K562 (cell line): ENCODE measurements at regions not wholly inside any gene's neighbourhood (a gene's known extent, or its start where the extent isn't known, plus 50 kb on each side); places are given as distances from the start of the nearest gene placed in this dataset.

Source experiments
- ATAC-seq: fragments of 200-7000 bp; cut with Tn5 transposase; 3 replicates; pipeline ENCODE4 v1.9.1; 2020; ENCODE audit warnings: moderate library complexity
- BruUV-seq: library from RNA; stranded (reverse); fragments of 400-500 nt; replicated peaks from 2 replicates; lab custom pipeline; 2021; lab: Mats Ljungman, UMichigan
- CTCF ChIA-PET: fragments of 300-600 bp; formaldehyde crosslinking; extraction: SDS; loops from one replicate; lab custom pipeline; 2021; ENCODE audit warnings: low intra/inter-chr PET ratio; lab: Yijun Ruan, JAX
- POLR2A ChIA-PET: fragments of 300-600, 350-650 bp; sonication (Branson Sonifier 250); formaldehyde crosslinking; extraction: SDS; loops from one replicate; lab custom pipeline; 2021; ENCODE audit warnings: antibody characterized with exemption, inconsistent platforms; lab: Yijun Ruan, JAX
- DNase-seq, 4 experiments: peaks; one replicate each; pipeline versions ENCODE4 v3.0.0 to v3.0.0-alpha.2; 2011 to 2018; ENCODE audit warnings: low spot score in 3 of 4, mixed read lengths in 3 of 4; ENCODE audit errors: extremely low read depth in 1 of 4
- FAIRE-seq: peaks from 2 replicates; lab custom pipeline; 2011; peaks lifted over from hg19 to GRCh38; lab: Jason Lieb, UNC
- H2AFZ ChIP-seq: 2 replicates; pipeline ENCODE4 v1.6.0; 2011; ENCODE audit warnings: low read depth, low read length, control low read depth, inconsistent platforms
- H3K27ac ChIP-seq: fragments of 200-600 bp; 3 replicates; pipeline ENCODE4 v1.8.0; 2011; ENCODE audit warnings: low read depth, mild to moderate bottlenecking, control low read depth, inconsistent platforms, low read length, moderate library complexity, mixed read lengths; ENCODE audit errors: extremely low read depth
- H3K27me3 ChIP-seq, 2 experiments: fragments of 300-600 bp in 1 of 2; 2 replicates in 1 of 2; 3 replicates in 1 of 2; pipeline versions ENCODE4 v1.6.0 to v1.8.0; 2011; ENCODE audit warnings: inconsistent platforms in 2 of 2, low read length in 2 of 2, mild to moderate bottlenecking in 1 of 2, mixed read lengths in 1 of 2, moderate library complexity in 1 of 2; ENCODE audit not compliant: control insufficient read depth in 2 of 2, insufficient read depth in 2 of 2
- H3K36me3 ChIP-seq: fragments of 300-600 bp; 3 replicates; pipeline ENCODE4 v1.8.0; 2011; ENCODE audit warnings: mild to moderate bottlenecking, low read length, inconsistent platforms; ENCODE audit not compliant: control insufficient read depth, insufficient read depth
- H3K4me1 ChIP-seq, 2 experiments: fragments of 200-600 bp in 1 of 2; replicated peaks in 1 of 2; 2 replicates in 1 of 2; 3 replicates in 1 of 2; pipeline versions ENCODE4 v1.5.1 to v1.8.0; 2011; ENCODE audit warnings: inconsistent platforms in 2 of 2, low read length in 2 of 2, mild to moderate bottlenecking in 1 of 2, mixed read lengths in 1 of 2, moderate library complexity in 1 of 2; ENCODE audit not compliant: control insufficient read depth in 2 of 2, insufficient read depth in 2 of 2
- H3K4me2 ChIP-seq: 2 replicates; pipeline ENCODE4 v1.6.1; 2011; ENCODE audit warnings: low read length, control low read depth, inconsistent platforms, mixed read lengths; ENCODE audit not compliant: insufficient read depth
- H3K4me3 ChIP-seq: fragments of 200-600 bp; sonication (generic), shearing (Covaris generic); 2 replicates; pipeline ENCODE4 v1.5.1; 2016; ENCODE audit warnings: control low read depth, inconsistent platforms
- H3K79me2 ChIP-seq: fragments of 200-600 bp; 3 replicates; pipeline ENCODE4 v1.8.0; 2011; ENCODE audit warnings: low read length, inconsistent platforms; ENCODE audit not compliant: control insufficient read depth, insufficient read depth
- H3K9ac ChIP-seq, 2 experiments: 2 replicates each; pipeline versions ENCODE4 v1.6.0 to v1.6.1; 2011; ENCODE audit warnings: low read depth in 2 of 2, low read length in 2 of 2, control low read depth in 1 of 2, inconsistent platforms in 1 of 2, mild to moderate bottlenecking in 1 of 2, mixed read lengths in 1 of 2; ENCODE audit not compliant: insufficient read depth in 1 of 2
- H3K9me1 ChIP-seq: one replicate; pipeline ENCODE4 v1.6.0; 2011; ENCODE audit warnings: inconsistent platforms, mild to moderate bottlenecking, low read length, moderate library complexity; ENCODE audit not compliant: control insufficient read depth, insufficient read depth
- H3K9me3 ChIP-seq: replicated peaks from 2 replicates; pipeline ENCODE4 v1.5.1; 2011; ENCODE audit warnings: low read depth, low read length, inconsistent platforms; ENCODE audit not compliant: control insufficient read depth, insufficient read depth
- H4K20me1 ChIP-seq: replicated peaks from 2 replicates; pipeline ENCODE4 v1.6.1; 2011; ENCODE audit warnings: low read length, inconsistent platforms, mixed read lengths; ENCODE audit not compliant: control insufficient read depth, insufficient read depth
- BDP1 ChIP-seq: IDR thresholded peaks from 3 replicates; pipeline ENCODE4 v1.6.1; 2011; ENCODE audit not compliant: insufficient read length, insufficient read depth
- CAMTA2 ChIP-seq: fragments of 250-450 bp; sonication (Bioruptor Pico); conservative IDR thresholded peaks from 2 replicates; pipeline ENCODE4 v1.5.1; 2022
- DPF2 ChIP-seq: fragments of 450-650 bp; IDR thresholded peaks from 2 replicates; pipeline ENCODE4 v1.6.1; 2016
- ELF2 ChIP-seq: fragments of 250-450 bp; sonication (Bioruptor Pico); IDR thresholded peaks from 2 replicates; pipeline ENCODE4 v1.5.0; 2021; ENCODE audit warnings: mild to moderate bottlenecking
- HDGF ChIP-seq: fragments of 450-650 bp; IDR thresholded peaks from 2 replicates; pipeline ENCODE4 v1.6.1; 2016
- NR2C1 ChIP-seq, 2 experiments: fragments of 450-650 bp; IDR thresholded peaks; 2 replicates each; pipeline ENCODE4 v1.6.1; 2017; ENCODE audit warnings: mild to moderate bottlenecking in 2 of 2, antibody characterized with exemption in 1 of 2, inconsistent platforms in 1 of 2, missing compliant biosample characterization in 1 of 2, missing genetic modification characterization in 1 of 2
- POU5F1 ChIP-seq: fragments of 150-350 bp; IDR thresholded peaks from 2 replicates; pipeline ENCODE4 v1.6.1; 2014; ENCODE audit warnings: borderline replicate concordance, low read length, low read depth, mild to moderate bottlenecking; ENCODE audit not compliant: partially characterized antibody
- SMARCA5 ChIP-seq: fragments of 450-650 bp; IDR thresholded peaks from 2 replicates; pipeline ENCODE4 v1.6.1; 2016
- SRSF7 ChIP-seq: fragments of 200-400 bp; formaldehyde crosslinking; optimal IDR thresholded peaks from 2 replicates; pipeline ENCODE3; 2017; ENCODE audit warnings: mild to moderate bottlenecking, low read depth, low read length
- TSHZ1 ChIP-seq: fragments of 250-450 bp; sonication (Bioruptor Pico); IDR thresholded peaks from 2 replicates; pipeline ENCODE4 v1.4.0; 2020; ENCODE audit warnings: mild to moderate bottlenecking, moderate library complexity
- WGBS: fragments of 100-300 bp; shearing (Covaris generic); methylation state at CpG from one replicate; pipeline ENCODE4 v1.1.6; 2016; ENCODE audit warnings: low coverage, mixed read lengths; ENCODE audit not compliant: insufficient coverage; ENCODE audit errors: missing lambda C conversion rate; 5-methylcytosine and 5-hydroxymethylcytosine counted together
- in situ Hi-C: fragments of 300-500 bp; cut with MboI; formaldehyde crosslinking; loops from 4 replicates; pipeline ENCODE4 v1.15.0; 2018; ENCODE audit warnings: inconsistent platforms, mixed read lengths
- intact Hi-C: fragments of 100-400 bp; cut with micrococcal nuclease; formaldehyde crosslinking; loops from 2 replicates; pipeline ENCODE4 v1.14.2; 2022
- TF ChIP-seq, protein P1 (sequence below): fragments of 450-650 bp; IDR thresholded peaks from 2 replicates; pipeline ENCODE4 v1.6.1; 2016; ENCODE audit warnings: low read depth, mild to moderate bottlenecking, moderate library complexity
- TF ChIP-seq, protein P2 (sequence below): fragments of 250-450 bp; sonication (Bioruptor Pico); IDR thresholded peaks from 2 replicates; pipeline ENCODE4 v1.5.0; 2021

GRCh38 chr2:41182961-41183360 is 731.1 kb upstream of the SLC8A1 start (continued):
- TF ChIP-seq NR2C1 (IDR thresholded peaks at IDR 0.05) = no peak
- no peak for TF ChIP-seq NR2C1 (tag; IDR thresholded peaks at IDR 0.05)
- TF ChIP-seq ELF2 (CRISPR knock-in tag) = no peak

GRCh38 chr2:41187376-41188122 is 735.7 kb upstream of the SLC8A1 start:
- ChIA-PET POLR2A (no interaction called here), CTCF (no interaction called here)
- BruUV-seq = no TSS peak
- FAIRE-seq (no peak), DNase-seq (no peak), ATAC-seq (no peak)
- intact Hi-C loops = no loop called here
- 2% methylated on average over 5 of the region's 5 CpGs for WGBS
- Histone ChIP-seq H3K9me3 (no peaks in the 10 kb centered on the region), H2AFZ (no peak overlapping the region), H3K36me3 (no peaks in the 10 kb centered on the region), H3K4me3 (no peak overlapping the region), H3K27ac (no peak overlapping the region), H3K4me1 (no peaks in the 10 kb centered on the region), H3K9me1 (no peaks in the 10 kb centered on the region), H3K79me2 (no peaks in the 10 kb centered on the region), H4K20me1 (no peaks in the 10 kb centered on the region), H3K4me2 (no peak overlapping the region), H3K9ac (no peak overlapping the region), H3K27me3 (no peaks in the 10 kb centered on the region)
- in situ Hi-C loops = no loop called here
- no peak for TF ChIP-seq DPF2
- no peak for TF ChIP-seq POU5F1
- TF ChIP-seq SMARCA5 = no peak
- no peak for TF ChIP-seq TSHZ1
- no peak for TF ChIP-seq BDP1
- TF ChIP-seq, protein P1, sequence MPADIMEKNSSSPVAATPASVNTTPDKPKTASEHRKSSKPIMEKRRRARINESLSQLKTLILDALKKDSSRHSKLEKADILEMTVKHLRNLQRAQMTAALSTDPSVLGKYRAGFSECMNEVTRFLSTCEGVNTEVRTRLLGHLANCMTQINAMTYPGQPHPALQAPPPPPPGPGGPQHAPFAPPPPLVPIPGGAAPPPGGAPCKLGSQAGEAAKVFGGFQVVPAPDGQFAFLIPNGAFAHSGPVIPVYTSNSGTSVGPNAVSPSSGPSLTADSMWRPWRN = no peak
- no peak for TF ChIP-seq SRSF7
- TF ChIP-seq, protein P2, sequence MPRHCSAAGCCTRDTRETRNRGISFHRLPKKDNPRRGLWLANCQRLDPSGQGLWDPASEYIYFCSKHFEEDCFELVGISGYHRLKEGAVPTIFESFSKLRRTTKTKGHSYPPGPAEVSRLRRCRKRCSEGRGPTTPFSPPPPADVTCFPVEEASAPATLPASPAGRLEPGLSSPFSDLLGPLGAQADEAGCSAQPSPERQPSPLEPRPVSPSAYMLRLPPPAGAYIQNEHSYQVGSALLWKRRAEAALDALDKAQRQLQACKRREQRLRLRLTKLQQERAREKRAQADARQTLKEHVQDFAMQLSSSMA (CRISPR knock-in tag) = no peak
- no peak for TF ChIP-seq HDGF
- no peak for TF ChIP-seq CAMTA2 (CRISPR knock-in tag)
